ENCODE measurements at regions not wholly inside any gene's neighbourhood (a gene's known extent, or its start where the extent isn't known, plus 50 kb on each side); places are given as distances from the start of the nearest gene placed in this dataset.
A peak's percentile ranks its signal among the peaks of the same experiment; 100 is the strongest.

DNA sequence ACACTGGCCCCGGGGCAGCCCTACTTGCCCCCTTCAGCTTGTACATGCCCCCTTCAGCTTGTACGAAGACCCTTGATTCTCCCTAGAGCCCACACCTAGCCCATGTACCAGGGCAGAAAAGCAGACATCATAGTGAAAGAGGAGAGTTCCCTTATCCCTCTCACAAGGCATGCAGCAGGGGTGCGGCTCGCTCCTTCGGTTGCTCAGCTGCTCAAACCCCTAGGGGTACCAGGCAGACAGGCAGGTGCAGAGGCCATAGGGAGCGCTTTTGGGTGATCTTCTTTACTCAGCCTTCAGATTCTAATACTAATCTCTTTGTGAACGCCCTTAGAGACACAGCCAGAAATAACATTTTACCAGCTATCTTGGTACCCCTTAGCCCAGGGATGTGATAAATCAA is 286.3 kb downstream of the NPIPA8 start:
- no peak for DNase-seq

DNA sequence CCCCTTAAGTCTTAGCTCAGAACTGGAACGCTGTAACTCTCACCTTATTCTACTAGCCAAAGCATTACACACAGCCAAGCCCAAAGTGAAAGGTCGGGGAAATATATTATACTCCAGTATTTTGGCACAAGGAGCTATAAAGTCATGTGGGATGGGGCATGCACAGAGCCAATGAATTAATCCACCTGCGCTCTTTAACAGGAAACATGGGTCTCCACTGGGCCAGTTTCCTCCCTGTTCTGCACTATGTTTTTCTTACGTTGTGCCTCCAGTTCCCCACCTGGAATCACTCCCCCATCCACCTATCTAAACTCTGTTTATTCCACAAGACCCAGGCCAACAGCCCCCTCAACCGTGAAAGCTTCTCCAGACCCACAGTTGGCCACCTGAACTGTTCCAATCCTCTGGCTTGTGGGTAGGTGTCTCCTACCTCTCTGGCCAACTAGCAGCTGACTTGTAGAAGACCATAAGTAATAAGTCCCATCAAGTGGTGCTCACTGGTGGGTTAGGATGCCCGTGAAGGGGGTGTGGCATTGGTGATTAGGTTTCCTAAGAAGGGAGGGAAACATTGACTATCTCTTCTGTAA is 286.9 kb downstream of the NPIPA8 start:
- no peak for DNase-seq

DNA sequence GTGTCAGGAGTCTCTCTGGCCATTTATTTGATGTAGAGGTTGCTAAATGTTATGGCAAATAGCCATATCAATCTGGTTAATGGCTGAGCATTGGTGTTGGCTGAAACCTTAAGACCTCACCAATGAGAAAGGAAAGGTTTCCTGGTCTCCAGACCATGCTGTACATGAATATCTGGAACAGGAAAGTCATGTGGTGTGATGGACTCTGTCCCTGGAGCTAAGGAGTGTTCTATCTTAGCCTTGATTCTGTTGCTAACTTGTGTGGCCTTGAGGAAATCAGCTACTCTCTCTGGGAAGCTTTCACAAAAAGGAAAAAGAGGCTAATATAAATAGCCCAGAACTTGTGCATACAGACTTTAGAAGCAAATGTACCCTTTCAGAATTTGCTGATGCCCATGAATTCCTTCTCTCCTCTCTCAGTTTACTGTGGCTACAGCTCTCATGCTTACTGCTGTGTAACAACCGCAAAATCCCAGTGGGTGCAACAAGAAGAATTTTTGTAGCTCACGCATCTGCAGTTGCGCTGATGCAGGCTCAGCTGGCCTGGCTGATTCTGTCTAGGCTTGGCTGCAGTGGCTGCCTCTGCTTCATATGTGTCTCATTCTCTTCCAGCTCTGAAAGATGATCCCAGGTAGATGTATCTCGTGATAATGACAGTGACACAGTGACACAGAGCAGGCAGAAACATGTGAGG is 287.5 kb downstream of the NPIPA8 start:
- no peak for DNase-seq

DNA sequence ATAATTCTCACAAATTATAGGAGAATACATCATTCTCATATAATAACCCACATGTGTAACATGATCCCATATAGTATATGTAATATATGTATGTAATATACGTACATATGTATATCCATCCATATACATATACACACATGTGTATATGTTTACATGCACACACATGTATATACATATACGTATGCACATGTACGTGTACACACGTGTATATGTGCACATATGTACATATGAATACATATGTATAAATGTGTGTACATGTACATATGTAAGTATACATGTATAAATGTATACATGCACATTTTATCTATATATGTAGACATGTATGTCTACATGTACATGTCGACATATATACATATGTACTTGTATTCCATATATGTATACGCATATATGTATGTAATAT is 288.8 kb downstream of the NPIPA8 start:
- no peak for DNase-seq

DNA sequence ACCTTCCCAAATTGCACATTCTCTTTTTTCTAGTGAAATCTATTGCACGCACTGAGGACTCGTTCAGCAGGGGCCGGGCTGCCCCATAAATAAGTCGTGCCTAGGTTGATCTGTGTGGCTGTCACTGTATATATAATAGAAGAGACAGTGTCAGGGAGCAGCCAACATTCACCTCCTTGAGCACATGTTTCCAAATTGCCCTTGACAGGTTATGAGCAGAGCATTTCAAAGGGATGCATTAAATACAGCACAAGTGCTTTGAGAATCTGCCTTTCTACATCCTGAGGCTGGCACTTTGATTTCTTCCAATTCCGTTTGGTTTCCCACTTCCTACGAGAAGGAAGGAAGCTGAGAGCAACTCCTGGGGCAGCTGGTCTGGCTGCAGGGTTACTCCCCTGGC is 291.2 kb downstream of the NPIPA8 start:
- DNase-seq, result no peak

DNA sequence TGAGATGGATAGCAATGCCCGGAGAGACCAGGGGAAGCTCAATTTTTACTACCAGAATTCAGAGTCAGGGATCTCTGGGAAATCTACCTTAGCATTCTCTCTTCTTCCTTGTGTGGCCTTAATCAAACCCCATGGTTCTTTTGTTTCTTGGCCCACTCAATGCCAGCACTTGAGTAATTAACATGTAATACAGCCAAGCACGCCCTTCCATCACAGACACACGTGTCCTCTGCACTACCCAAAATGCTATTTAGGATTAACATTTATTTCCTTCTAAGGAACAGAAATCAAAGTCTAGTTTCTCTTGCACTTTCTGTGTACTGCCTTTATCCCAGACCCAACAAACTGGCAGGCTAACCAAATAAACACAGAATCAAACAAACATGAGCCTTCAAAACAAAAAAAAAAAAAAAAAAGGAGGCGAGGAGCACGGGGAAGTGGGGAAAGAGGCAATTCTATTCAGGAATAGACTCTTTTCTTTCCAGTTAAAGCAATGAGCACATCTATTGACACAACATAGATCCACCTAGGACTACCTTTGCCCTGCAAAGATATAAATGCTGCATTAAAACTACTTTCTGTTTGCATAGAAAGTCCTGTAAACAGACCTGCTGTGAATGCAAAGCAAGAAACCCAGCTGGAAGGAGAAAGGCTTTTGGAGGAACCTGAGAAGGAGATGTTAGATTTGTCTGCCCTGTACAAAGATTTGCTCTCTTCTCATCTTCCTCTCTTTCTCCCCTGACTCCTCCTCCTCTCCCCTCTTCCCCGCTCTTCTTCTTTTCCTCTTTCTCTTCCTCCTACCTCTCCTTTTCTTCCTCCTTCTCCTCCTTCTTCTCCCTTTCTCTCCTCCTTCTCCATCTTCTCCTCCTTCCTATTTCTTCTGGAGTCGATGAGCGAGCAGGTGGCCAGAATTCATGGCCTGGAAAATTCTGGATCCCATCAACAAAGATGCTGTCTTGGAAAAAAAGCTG is 294.4 kb downstream of the NPIPA8 start:
- DNase-seq, result no peak

DNA sequence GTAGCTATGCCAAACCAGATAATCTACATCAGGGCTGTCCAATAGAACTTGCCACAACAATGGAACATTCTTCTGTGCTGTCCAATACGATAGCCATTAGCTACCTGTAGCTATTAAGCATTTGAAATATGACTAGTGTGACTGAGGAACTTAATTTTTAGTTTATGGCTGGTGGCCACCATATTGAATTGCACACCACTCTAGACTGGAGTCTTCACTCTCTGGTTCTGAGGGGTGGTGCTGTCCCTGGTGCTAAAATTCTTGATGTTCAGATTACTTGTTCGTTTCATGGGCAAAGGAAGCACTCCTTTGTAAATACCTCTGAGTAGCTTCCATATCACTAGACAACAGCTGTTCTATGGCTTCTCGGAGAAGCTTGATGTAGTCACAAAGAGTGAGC is 296.6 kb downstream of the NPIPA8 start:
- DNase-seq, result no peak

DNA sequence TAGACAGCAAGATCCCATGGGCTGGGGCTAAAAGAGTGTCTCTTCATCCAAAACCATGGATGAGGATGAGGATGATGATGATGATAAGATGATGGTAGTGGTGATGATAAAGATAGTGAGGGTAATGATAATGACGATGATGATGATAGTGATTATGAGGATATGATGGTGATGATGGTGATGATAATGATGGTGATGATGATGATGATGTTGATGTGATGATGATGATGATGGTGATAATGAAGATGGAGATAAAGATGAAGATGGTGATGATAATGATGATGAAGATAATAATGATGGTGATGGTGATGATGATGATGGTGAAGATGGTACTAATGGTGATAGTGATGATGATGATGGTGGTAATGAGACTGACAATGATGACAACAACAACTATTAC is 299.5 kb downstream of the NPIPA8 start:
- DNase-seq, result no peak

DNA sequence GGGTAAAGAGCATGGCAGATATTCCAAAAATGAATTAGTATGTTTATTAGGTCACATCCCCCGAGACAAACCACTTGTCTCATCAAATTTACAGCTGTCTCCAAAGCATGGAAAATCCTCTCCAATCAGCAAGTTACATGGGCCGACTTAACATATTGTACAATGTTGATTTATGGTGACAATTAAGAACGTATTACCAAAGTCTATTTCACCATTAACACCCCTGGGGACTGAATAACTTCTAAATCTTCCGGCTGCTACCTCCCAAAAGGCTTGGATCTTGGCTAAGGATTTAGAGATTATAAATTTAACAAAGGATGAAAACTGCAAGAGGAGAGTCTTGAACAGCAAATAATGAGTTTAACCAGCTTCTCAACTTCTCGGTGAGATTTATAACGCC is 311.9 kb downstream of the NPIPA8 start:
- no peak for DNase-seq

DNA sequence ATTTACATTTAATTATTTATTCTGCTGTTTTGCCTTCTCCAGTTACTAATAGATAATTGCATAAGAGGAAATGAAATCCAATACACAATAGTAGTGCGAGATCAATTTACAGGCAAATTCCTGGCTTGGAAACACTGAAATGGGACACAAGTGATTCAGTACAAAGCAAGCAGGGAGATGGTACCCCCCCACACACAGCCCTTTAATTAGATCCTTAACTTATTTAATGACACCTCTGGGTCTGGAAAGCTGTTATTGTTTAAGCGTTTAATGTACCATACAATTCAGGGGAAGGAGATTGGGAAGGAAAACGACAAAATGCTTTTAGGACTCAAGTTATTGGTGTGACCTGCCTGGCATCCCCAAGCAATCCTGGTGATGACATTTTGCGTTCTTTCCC is 318.2 kb downstream of the NPIPA8 start:
- DNase-seq, result no peak

DNA sequence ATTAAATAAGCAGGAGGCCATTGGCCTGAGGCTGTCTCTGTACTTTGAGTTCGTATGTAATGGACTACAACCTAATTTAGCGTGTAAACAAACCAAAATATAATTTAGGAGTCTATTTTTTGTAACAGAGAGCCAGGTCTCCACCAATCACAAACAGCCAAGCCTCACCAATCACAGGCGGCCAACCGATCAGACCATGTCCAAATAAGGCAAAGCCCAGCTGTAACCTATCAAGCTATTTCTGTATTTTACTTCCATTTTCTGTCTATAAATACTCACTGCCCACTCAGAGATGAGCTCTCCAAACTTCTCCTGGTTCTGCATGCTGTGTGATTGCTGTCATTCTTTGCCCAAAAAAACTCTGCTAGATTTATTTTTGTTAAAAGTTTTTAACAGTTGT is 322.7 kb downstream of the NPIPA8 start:
- DNase-seq, result peak in 1 of 3 donors; percentile 3

DNA sequence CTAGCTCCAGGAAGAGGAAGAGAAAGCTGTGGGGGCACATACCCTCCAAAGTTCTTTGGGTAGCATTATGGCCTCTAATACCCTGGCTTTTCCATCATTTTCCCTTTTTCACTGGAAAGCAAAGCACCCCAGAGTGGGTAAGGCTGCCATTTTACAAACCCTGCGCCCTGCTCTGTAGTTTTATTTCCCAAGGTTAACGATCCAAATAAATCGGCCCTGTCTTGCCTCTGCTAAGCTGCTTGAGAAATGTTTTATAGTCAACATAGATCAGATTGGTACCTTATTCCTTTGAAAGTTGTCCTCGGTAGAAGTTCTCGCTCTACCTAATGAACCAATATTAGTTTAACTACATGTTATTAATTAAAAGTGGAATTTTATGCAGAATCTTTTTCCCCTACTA is 328.2 kb downstream of the NPIPA8 start:
- DNase-seq, result no peak

DNA sequence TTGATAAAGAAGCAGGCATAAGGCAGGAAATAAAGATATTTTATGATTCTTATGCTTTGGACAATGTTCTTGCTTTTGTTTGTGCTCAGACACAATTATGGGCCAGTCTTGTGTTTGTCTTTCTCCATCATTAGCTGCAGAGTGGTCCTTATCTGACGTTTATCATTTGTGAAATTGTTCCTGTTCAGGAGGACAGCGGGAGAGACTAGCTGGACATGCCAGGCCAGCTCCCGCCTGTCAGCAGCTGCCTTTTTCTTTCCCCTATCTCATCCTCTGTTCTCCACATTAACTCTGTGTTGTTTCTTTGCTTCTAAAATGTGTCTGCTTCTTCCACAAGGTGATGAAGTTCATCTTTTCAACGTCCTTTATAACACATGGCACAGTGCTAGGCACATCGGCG is 333.5 kb downstream of the NPIPA8 start:
- no peak for DNase-seq

DNA sequence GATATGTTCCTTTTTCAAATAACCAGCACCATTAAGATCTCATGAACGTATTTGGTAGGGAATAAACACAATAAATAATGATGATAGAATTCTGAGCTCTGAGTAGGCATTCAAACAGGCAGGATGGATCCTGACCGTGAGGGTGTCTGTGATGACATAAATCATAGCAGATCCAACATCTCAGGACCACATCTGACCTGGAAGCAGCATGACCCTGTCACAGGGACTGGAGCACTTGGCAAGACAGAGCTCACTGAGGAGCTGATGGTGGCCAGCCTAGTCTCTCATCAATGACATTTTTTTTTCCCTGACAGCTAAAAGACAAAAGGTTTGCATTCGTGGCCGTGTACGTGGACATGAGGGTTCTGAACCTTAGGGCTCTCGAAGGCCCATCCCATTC is 337.5 kb downstream of the NPIPA8 start:
- DNase-seq, result no peak

DNA sequence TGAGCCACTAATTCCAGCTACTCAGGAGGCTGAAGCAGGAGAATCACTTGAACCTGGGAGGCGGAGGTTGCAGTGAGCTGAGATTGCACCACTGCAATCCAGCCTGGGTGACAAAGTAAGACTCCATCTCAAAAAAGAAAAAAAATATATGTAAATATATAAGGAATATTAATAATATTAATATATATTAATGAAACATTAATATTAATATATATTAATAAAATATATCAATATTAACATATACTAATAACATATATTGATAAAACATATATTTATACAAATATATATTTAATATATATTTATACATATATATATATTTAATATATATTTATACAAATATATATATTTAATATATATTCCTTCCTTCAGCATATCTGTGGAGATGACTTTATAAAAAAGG is 338.0 kb downstream of the NPIPA8 start:
- no peak for DNase-seq

DNA sequence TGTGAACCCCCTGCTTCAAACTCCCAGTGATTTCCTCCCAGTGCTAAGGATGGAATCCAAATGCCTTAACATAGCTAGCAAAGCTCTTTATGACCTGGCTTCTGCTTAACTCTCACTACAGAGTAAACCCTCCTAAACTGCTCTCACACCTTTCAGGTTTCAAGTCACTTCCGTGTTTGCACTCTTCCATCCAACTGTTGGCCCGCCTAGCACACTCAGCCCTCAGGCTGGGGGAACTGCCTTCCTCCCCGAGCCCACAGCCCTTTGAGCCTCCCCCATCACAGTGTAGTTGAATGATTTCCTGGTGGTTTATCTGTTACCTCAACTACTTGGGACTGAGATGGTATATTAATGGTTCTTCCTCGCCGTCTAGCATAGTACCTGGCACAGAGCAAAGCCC is 342.5 kb downstream of the NPIPA8 start:
- DNase-seq, result no peak

DNA sequence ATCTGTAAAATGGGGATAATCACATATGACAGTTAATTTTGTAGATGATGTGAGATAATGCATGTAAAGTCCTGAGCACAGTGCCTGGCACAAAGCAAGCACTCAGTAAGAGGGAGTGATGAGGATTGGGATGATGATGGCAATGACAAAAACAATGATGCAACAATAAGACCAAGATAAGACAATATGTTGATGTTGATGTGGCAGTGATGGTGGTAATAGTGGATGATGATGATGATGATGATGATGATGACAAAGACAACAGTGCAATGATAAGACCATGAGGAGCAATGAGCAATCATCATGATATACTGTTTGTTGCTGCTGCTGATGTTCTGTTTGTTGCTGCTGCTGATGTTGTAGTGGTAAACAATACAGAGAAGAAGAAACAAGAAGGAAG is 344.1 kb downstream of the NPIPA8 start:
- no peak for DNase-seq

DNA sequence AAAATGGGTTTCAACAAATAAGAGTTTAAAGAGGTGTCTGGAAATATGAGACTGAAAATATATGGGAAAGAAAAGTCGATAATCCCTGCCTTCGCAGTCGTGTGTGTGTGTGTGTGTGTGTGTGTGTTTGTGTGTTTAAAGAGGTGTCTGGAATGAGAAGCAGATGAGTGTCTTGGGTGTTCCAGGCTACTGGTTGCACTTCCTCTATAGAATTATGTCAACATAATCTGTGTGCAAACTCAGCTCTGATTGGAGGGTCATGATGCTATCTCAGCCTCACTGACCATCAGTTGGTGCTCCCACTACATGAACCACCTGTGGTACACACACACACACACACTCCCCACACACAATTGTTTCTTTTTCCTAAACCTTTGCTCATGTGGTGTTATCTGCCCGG is 347.3 kb downstream of the NPIPA8 start:
- no peak for DNase-seq

DNA sequence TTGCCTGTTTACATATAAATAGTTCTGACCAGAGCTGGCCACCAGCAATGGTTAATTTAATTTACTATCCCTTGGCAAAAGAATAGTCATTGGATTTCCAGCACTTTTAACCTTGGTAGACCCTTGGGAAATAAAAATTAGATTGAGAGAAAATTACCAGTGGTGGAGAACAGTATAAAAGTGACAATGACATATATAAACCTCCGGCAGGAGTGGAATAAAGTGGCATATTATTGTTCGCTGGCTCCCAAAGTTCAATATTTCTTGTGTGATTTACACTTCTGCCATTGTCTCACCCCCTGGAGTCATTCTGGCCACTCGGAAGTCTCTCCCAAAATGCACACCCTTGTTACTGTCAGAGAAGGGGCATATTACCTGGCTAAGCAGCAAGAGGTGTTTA is 347.7 kb downstream of the NPIPA8 start:
- no peak for DNase-seq

DNA sequence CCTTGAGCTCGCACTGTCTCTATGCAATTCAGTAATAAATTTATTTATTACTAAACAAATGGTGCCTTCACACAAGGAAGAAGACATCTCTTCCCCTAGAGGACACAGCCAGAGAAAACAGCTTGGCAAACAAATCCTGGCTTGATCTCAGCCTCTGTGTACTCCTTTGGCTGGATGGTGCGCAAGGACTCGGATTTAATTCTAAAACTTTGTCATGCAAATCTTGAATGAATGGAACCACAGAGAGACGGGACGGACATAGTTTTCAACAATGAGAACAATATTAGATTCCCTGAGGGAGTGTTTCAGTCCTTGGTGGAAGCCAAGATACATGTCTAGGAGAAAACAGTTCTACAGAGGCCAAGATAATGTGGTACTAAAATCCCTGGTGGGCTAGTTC is 349.5 kb downstream of the NPIPA8 start:
- no peak for DNase-seq

DNA sequence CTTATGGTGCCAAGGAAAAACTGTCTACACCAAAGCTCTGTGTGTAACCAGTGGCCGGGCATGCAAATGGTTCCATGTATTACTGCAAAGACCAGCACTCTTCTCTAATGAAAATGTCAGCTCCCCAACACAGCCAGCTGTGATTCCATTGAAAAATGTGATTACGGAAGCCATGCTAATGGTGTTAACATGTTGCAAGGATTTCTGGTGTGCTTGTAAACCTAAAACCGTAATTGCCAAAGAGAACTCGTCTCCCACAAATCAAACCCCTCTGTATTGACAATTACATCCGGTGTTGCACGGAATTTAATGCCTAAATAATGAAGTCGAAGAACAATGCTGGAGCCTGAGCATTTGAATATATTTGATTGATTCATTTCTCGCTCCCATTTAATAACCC is 351.7 kb downstream of the NPIPA8 start:
- no peak for DNase-seq

DNA sequence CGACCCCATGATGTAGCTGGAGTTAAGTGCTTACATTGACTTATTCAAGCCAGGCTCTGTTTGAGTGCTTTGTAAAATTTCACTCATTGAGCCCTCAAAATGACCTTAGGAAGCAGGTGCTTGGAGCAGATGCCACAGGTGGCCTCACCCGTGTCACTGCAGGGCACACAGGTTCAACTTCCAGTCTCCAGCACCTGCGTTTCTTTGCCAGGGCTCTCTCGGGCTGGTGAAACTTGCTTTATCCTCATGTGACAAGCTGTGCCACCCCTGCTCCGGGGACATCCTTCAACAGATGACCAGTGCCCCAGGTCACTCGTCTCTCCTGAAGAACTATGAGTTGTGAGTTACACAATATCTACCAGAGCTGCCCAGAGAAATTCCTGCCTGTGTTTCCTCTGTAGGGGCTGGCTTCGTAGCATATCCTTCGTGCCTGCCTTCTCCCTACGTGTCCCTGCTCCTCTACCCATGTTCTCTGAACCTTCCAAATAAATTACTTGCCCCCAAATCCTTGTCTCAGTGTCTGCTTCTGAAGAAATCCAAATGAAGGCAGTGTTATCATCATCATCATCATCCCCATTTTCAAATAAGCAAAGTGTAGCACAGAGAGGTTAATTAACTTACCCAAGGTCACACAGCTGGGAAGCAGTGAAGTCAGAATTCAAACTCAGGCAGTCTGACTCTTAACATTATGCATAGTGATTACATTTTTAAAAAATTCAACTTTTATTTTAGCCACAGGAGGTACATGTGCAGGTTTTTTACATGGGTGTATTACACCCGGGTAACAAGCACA is 352.5 kb downstream of the NPIPA8 start:
- no peak for DNase-seq

DNA sequence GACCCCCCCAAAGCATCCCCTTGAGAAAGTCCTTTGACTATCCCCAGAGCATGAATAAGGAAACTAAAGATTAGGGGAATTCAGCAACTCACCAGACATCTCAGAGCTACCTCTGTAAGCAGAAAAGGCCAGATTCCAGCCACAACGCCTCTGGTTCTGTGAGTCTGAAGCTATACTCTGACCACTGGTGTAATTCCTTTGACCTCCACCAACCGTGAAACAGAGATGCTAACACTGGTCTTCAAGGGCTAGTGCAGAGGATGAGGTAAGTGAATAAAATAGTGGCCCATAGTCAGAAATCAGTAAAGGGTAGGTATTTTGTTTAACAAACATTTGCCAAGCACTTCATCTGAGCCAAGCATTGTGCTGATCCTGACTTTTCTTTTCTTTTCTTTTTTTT is 353.4 kb downstream of the NPIPA8 start:
- DNase-seq, result no peak

All from suppressor macrophage treated with lipopolysaccharide for 1 hour (primary cell).